ENCODE measurements at regions not wholly inside any gene's neighbourhood (a gene's known extent, or its start where the extent isn't known, plus 50 kb on each side); places are given as distances from the start of the nearest gene placed in this dataset.

GRCh38 chr12:126858560-126858959 is 1408.4 kb upstream of the TMEM132C start:
- POLR2A ChIA-PET: no interaction called here
- ATAC-seq: no peak
- no peaks in the 10 kb centered on the region for H3K4me1 ChIP-seq (ENCODE audit: control insufficient read depth, insufficient read depth, low read length)
- CTCF ChIA-PET: interaction anchor here (1.0 to 1.5 kb wide), 2 partner anchors 11 to 15 kb away, joined by 3 to 4 read pairs; no protein-coding TSS in a partner anchor
- H3K36me3 ChIP-seq (ENCODE audit: control insufficient read depth in 2 of 2, insufficient read depth in 2 of 2, low read length in 1 of 2): no peaks in the 10 kb centered on the region
- intact Hi-C loops (cut with micrococcal nuclease; ENCODE audit: unreplicated experiment): no loop called here
- no peak overlapping the region for H2AFZ ChIP-seq (ENCODE audit: control insufficient read depth, low read depth, low read length)
- FAIRE-seq: no peak
- no peak for TF ChIP-seq SIN3A (IDR thresholded peaks at IDR 0.05; ENCODE audit: low read depth, low read length)
- TF ChIP-seq EZH2 (IDR thresholded peaks at IDR 0.05; ENCODE audit: borderline replicate concordance, control insufficient read depth, low read depth, low read length): no peak
- TF ChIP-seq ZNF274 (IDR thresholded peaks at IDR 0.05; ENCODE audit: insufficient read depth, insufficient read length): no peak
- TF ChIP-seq ETV6 (conservative IDR thresholded peaks at IDR 0.05 in 1 of 2, IDR thresholded peaks at IDR 0.05 in 1 of 2; ENCODE audit: borderline replicate concordance in 1 of 2, low read depth in 1 of 2): no peak
- no peak for TF ChIP-seq USF2 (IDR thresholded peaks at IDR 0.05; ENCODE audit: borderline replicate concordance, low read depth, low read length)
- no peak for TF ChIP-seq BHLHE40 (IDR thresholded peaks at IDR 0.05; ENCODE audit: borderline replicate concordance in 1 of 2, low read depth in 2 of 2, low read length in 1 of 2)
- no peaks in the 10 kb centered on the region for H3K27me3 ChIP-seq (replicated peaks in 1 of 2; ENCODE audit: control insufficient read depth in 2 of 2, insufficient read depth in 2 of 2, low read length in 1 of 2)
- no TSS peak for BruUV-seq (replicated peaks)
- H4K20me1 ChIP-seq (ENCODE audit: control insufficient read depth, insufficient read depth): no peaks in the 10 kb centered on the region
- H3K79me2 ChIP-seq (ENCODE audit: control insufficient read depth, insufficient read depth, low read length): no peaks in the 10 kb centered on the region
- DNase-seq (ENCODE audit: low read depth, low spot score): no peak
- H3K9ac ChIP-seq (ENCODE audit: control insufficient read depth, insufficient read depth, low read length): no peak overlapping the region
- no peak overlapping the region for H3K4me3 ChIP-seq
- no peak overlapping the region for H3K4me2 ChIP-seq (ENCODE audit: control insufficient read depth, insufficient read depth)
- SMC1A ChIA-PET (ENCODE audit: uncharacterized antibody, unreplicated experiment): no interaction called here
- RAD21 ChIA-PET (ENCODE audit: unreplicated experiment): no interaction called here
- H3K27ac ChIP-seq (ENCODE audit: control insufficient read depth, insufficient read depth): no peak overlapping the region
- no peaks in the 10 kb centered on the region for H3K9me3 ChIP-seq (replicated peaks; ENCODE audit: control insufficient read depth, insufficient read depth, low read length)
- WGBS (ENCODE audit: insufficient coverage, insufficient replicate concordance, low lambda C conversion rate, missing lambda C conversion rate): 13% methylated on average over 3 of the region's 3 CpGs
- in situ Hi-C loops (cut with MboI): loop anchor here (25.0 kb wide), 1 partner anchor 1671 kb away; the partner anchor contains the start of gene TMEM132B

- Histone ChIP-seq H4K20me1 (ENCODE audit: control insufficient read depth, insufficient read depth) (no peaks in the 10 kb centered on the region), H2AFZ (ENCODE audit: control insufficient read depth, low read depth, low read length) (no peak overlapping the region), H3K4me1 (ENCODE audit: control insufficient read depth, insufficient read depth, low read length) (no peaks in the 10 kb centered on the region), H3K4me2 (ENCODE audit: control insufficient read depth, insufficient read depth) (no peak overlapping the region), H3K9ac (ENCODE audit: control insufficient read depth, insufficient read depth, low read length) (no peak overlapping the region), H3K9me3 (replicated peaks; ENCODE audit: control insufficient read depth, insufficient read depth, low read length) (no peaks in the 10 kb centered on the region), H3K27me3 (replicated peaks in 1 of 2; ENCODE audit: control insufficient read depth in 2 of 2, insufficient read depth in 2 of 2, low read length in 1 of 2) (no peaks in the 10 kb centered on the region), H3K4me3 (no peak overlapping the region), H3K27ac (ENCODE audit: control insufficient read depth, insufficient read depth) (no peak overlapping the region), H3K79me2 (ENCODE audit: control insufficient read depth, insufficient read depth, low read length) (no peaks in the 10 kb centered on the region), H3K36me3 (ENCODE audit: control insufficient read depth in 2 of 2, insufficient read depth in 2 of 2, low read length in 1 of 2) (no peaks in the 10 kb centered on the region)
- WGBS (ENCODE audit: insufficient coverage, insufficient replicate concordance, low lambda C conversion rate, missing lambda C conversion rate): 31% methylated on average over 1 of the region's 1 CpG
- BruUV-seq (replicated peaks): no TSS peak
- intact Hi-C loops (cut with micrococcal nuclease; ENCODE audit: unreplicated experiment) (no loop called here), in situ Hi-C loops (cut with MboI) (loop anchor here (25.0 kb wide), 1 partner anchor 1673 kb away; the partner anchor contains the start of gene TMEM132B)
- TF ChIP-seq TCF3 (IDR thresholded peaks at IDR 0.05; ENCODE audit: borderline replicate concordance, insufficient read depth, low read depth, low read length): no peak
- TF ChIP-seq IRF4 (IDR thresholded peaks at IDR 0.05; ENCODE audit: low read depth, low read length): no peak
- TF ChIP-seq TBL1XR1 (IDR thresholded peaks at IDR 0.05; ENCODE audit: low read depth, low read length): no peak
- TF ChIP-seq IKZF1 (conservative IDR thresholded peaks at IDR 0.05): no peak
- no peak for TF ChIP-seq MXI1 (IDR thresholded peaks at IDR 0.05; ENCODE audit: low read depth, low read length)
- TF ChIP-seq PML (IDR thresholded peaks at IDR 0.05; ENCODE audit: low read length): no peak
- FAIRE-seq: no peak
- POLR2A ChIA-PET: interaction anchor here (0.6 kb wide), 1 partner anchor 892 kb away, joined by 3 read pairs; no protein-coding TSS in a partner anchor
- DNase-seq (ENCODE audit: low read depth, low spot score): no peak
- no peak for ATAC-seq
- CTCF ChIA-PET: interaction anchor here (3.0 kb wide), 1 partner anchor 14 kb away, joined by 8 read pairs; no protein-coding TSS in a partner anchor
- SMC1A ChIA-PET (ENCODE audit: uncharacterized antibody, unreplicated experiment): no interaction called here
- RAD21 ChIA-PET (ENCODE audit: unreplicated experiment): no interaction called here
Measured at GRCh38 chr12:126860210-126860609, 1406.8 kb upstream of the TMEM132C start.
